ENCODE measurements at regions not wholly inside any gene's neighbourhood (a gene's known extent, or its start where the extent isn't known, plus 50 kb on each side); places are given as distances from the start of the nearest gene placed in this dataset.

DNA sequence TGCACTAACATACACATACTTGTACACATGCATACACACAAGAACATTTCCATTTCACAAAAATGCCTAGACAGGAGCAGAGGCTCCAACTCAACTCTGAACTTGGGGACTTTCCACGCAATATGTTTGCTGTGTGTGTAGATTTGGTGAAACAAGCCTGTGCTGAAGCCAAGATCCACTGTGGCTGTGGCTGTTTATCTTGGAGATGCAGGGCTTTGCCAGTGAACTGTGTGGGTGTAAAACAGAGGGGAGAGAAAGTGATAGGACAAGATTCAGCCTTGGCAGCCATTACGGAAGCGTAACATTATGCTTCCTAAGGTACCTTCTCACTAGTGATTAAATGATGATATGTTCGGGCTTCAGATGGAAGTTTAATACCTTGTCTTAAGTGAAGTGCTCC is 73.2 kb upstream of the MBNL2 start:
- Histone ChIP-seq H3K27me3 (no peaks in the 10 kb centered on the region), H3K9me3 (peaks cover 0 to 3% (median 0%) of the 10 kb centered on the region in 4 donors), H3K4me3 (no peak overlapping the region), H3K36me3 (no peaks in the 10 kb centered on the region), H3K27ac (no peak overlapping the region), H3K4me1 (peaks cover 0 to 5% (median 0%) of the 10 kb centered on the region in 4 donors)
- 29 to 68% (median 43%) methylated on average over 4 of the region's 4 CpGs for WGBS, 5 donors
- intact Hi-C loops (cut with DNase I; ENCODE audit: low total_unique reads), result no loop called here
- no peak for DNase-seq
- TF ChIP-seq POLR2AphosphoS5 (IDR thresholded peaks at IDR 0.05) (no peak), POLR2A (IDR thresholded peaks at IDR 0.05) (no peak), EP300 (IDR thresholded peaks at IDR 0.05) (no peak)
- TF ChIP-seq, protein P1, sequence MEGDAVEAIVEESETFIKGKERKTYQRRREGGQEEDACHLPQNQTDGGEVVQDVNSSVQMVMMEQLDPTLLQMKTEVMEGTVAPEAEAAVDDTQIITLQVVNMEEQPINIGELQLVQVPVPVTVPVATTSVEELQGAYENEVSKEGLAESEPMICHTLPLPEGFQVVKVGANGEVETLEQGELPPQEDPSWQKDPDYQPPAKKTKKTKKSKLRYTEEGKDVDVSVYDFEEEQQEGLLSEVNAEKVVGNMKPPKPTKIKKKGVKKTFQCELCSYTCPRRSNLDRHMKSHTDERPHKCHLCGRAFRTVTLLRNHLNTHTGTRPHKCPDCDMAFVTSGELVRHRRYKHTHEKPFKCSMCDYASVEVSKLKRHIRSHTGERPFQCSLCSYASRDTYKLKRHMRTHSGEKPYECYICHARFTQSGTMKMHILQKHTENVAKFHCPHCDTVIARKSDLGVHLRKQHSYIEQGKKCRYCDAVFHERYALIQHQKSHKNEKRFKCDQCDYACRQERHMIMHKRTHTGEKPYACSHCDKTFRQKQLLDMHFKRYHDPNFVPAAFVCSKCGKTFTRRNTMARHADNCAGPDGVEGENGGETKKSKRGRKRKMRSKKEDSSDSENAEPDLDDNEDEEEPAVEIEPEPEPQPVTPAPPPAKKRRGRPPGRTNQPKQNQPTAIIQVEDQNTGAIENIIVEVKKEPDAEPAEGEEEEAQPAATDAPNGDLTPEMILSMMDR (IDR thresholded peaks at IDR 0.05), result no peak

DNA sequence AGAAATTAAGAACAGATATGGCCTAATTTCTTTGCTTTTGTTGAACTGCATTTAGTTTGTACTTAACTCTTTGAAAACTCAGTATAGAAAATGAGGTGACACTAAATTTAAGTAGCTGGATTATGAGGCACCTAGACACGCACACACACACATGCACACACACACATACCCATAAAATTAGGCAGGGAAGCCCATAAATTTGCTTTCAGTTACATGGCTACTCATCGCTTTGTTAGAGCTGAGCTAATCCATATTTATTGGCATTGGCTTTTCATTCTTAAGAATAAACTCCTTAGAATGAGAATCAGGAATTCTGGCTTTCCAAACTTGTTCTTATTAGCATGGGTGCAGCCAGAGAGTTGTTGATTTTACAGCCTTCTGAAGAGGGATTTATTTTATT is 61.7 kb upstream of the MBNL2 start:
- Histone ChIP-seq H3K4me3 (no peak overlapping the region), H3K9me3 (no peaks in the 10 kb centered on the region), H3K36me3 (no peaks in the 10 kb centered on the region), H3K27me3 (no peaks in the 10 kb centered on the region), H3K27ac (no peak overlapping the region), H3K4me1 (peaks cover 0 to 2% (median under 1%) of the 10 kb centered on the region in 4 donors)
- DNase-seq, result no peak
- no peak for TF ChIP-seq POLR2A (IDR thresholded peaks at IDR 0.05)
- TF ChIP-seq EP300 (IDR thresholded peaks at IDR 0.05), result no peak
- TF ChIP-seq, protein P1 (IDR thresholded peaks at IDR 0.05), result no peak
- TF ChIP-seq POLR2AphosphoS5 (IDR thresholded peaks at IDR 0.05), result no peak
- WGBS, 5 donors, result 90 to 98% (median 95%) methylated on average over 2 of the region's 2 CpGs
- intact Hi-C loops (cut with DNase I; ENCODE audit: low total_unique reads), result no loop called here

DNA sequence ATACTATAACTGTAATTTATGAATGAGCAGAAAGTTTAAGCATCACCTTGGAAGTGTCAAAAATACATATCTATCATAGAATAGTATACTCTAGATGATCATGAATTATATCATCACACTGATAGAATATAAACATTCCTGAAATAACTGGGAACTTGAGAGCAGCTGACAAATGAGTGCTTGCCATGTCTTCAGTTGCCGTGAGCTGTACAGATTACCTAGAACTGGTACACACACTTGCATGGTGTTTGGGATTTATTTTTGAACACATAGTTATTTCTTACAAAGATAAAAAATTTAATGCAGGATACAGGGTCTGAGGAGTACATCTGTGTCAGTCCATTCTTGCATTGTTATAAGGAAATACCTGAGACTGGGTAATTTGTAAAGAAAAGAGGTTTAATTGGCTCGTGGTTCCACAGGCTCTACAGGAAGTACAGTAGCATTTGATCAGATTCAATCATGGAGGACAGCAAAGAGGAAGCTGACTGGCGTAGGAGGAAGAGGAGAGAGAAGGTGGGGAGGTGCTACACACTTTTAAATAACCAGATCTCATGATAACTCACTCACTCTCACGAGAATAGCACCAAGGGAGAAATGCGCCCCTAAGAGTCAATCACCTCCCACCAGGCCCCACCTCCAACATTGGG is 60.4 kb upstream of the MBNL2 start:
- 84 to 93% (median 88%) methylated on average over 5 of the region's 5 CpGs for WGBS, 5 donors

DNA sequence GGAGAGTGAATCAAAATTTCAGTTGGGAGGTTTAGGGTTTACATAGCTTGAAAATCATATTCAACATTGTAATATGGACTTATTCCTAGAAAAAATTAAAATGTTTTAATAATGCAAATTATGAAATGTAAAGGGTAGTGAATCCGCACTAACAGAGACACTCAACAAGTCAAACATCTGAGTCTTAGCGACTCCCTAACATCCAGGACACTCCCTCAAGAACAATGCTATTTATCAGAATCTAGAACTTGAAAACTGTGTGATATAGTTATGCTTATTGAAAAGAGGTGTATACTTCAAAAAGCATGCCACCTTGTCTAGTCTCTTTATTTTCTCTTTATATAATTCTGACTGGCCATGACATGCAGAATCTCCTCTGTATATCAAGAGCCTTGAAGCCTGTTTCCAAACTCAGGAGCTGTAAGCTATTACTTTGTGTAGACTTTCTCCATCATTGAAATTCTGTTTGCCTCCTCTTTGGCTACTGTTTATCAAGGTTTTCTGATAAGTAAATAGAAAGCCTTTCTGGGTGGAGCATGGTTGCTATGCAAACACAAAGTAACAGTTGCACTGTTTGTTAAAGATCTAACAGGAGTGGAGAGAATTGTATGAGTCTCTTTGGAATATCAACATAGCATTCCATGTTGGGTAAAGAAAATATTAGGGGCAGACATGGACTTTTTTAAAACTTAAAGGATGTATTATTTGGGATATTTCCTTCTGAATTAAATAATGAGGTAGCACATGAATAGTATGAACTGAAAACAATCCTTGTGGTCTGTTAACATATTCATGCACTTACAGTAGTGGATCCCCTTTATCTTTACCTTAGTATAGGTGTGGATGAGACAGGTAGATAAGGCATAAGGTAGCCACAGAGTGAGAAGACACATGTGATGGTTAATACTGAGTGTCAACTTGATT is 56.4 kb upstream of the MBNL2 start:
- H3K27me3 ChIP-seq, result no peaks in the 10 kb centered on the region
- 38 to 68% (median 58%) methylated on average over 2 of the region's 2 CpGs for WGBS, 5 donors
- H3K36me3 ChIP-seq, result no peaks in the 10 kb centered on the region
- intact Hi-C loops (cut with DNase I; ENCODE audit: low total_unique reads), result no loop called here
- H3K9me3 ChIP-seq, result no peaks in the 10 kb centered on the region
- peaks cover 0 to 24% (median 4%) of the 10 kb centered on the region in 4 donors for H3K4me1 ChIP-seq
- DNase-seq, result peak in 1 of 2 donors; percentile 69
- no peak overlapping the region for H3K4me3 ChIP-seq
- no peak overlapping the region for H3K27ac ChIP-seq
- TF ChIP-seq, protein P1 (IDR thresholded peaks at IDR 0.05), result no peak
- TF ChIP-seq POLR2AphosphoS5 (IDR thresholded peaks at IDR 0.05), result peak in 1 of 3 donors; percentile 32

More for the DNA sequence above, 60.4 kb upstream of the MBNL2 start:
- Histone ChIP-seq H3K4me3 (no peak overlapping the region), H3K4me1 (peaks cover 0 to 15% (median 4%) of the 10 kb centered on the region in 4 donors), H3K27me3 (no peaks in the 10 kb centered on the region), H3K36me3 (no peaks in the 10 kb centered on the region), H3K9me3 (no peaks in the 10 kb centered on the region), H3K27ac (no peak overlapping the region)
- intact Hi-C loops (cut with DNase I; ENCODE audit: low total_unique reads), result no loop called here
- DNase-seq, result no peak
- no peak for TF ChIP-seq EP300 (IDR thresholded peaks at IDR 0.05)
- TF ChIP-seq, protein P1 (IDR thresholded peaks at IDR 0.05), result no peak
- no peak for TF ChIP-seq POLR2A (IDR thresholded peaks at IDR 0.05)
- TF ChIP-seq POLR2AphosphoS5 (IDR thresholded peaks at IDR 0.05), result no peak

All from stomach (tissue), 8 donors.